DOHH2 (cell line): ENCODE measurements at regions not wholly inside any gene's neighbourhood (a gene's known extent, or its start where the extent isn't known, plus 50 kb on each side); places are given as distances from the start of the nearest gene placed in this dataset.

ENCODE experiments used
- CTCF ChIP-seq: fragments of 200-600 bp; sonication (generic); IDR thresholded peaks from one replicate; pipeline ENCODE4 v1.5.1; 2014; ENCODE audit warnings: antibody characterized with exemption, mild to moderate bottlenecking, low read depth, low read length; ENCODE audit not compliant: poor library complexity, severe bottlenecking
- EZH2phosphoT487 ChIP-seq: fragments of 200-600 bp; sonication (generic); IDR thresholded peaks from 2 replicates; pipeline ENCODE4 v1.6.1; 2017; ENCODE audit warnings: borderline replicate concordance, mild to moderate bottlenecking, antibody characterized with exemption, low read length, moderate library complexity, mixed read lengths

- TF ChIP-seq CTCF (no peak), EZH2phosphoT487 (no peak)
These were observed 339.8 kb downstream of the AGTPBP1 start for GRCh38 chr9:85401998-85402397.
